Fibroblast of lung (primary cell): ENCODE measurements at regions not wholly inside any gene's neighbourhood (a gene's known extent, or its start where the extent isn't known, plus 50 kb on each side); places are given as distances from the start of the nearest gene placed in this dataset.

Experiments
- DNase-seq, 2 donors: peaks; one replicate each; pipeline versions ENCODE4 v3.0.0 to v3.0.0-alpha.2; 2010; ENCODE audit warnings: low read depth in 2 of 2
- H2AFZ ChIP-seq: 2 replicates; pipeline ENCODE4 v1.5.1; 2012; ENCODE audit warnings: low read length, control low read depth, inconsistent platforms
- H3K27ac ChIP-seq: 2 replicates; pipeline ENCODE4 v1.5.1; 2011; ENCODE audit warnings: low read length, control low read depth; ENCODE audit not compliant: insufficient read depth
- H3K27me3 ChIP-seq: 2 replicates; pipeline ENCODE4 v1.5.1; 2011; ENCODE audit warnings: mild to moderate bottlenecking, low read length; ENCODE audit not compliant: control insufficient read depth, insufficient read depth
- H3K36me3 ChIP-seq: 2 replicates; pipeline ENCODE4 v1.5.1; 2011; ENCODE audit warnings: low read length; ENCODE audit not compliant: control insufficient read depth, insufficient read depth
- H3K4me1 ChIP-seq: 2 replicates; pipeline ENCODE4 v1.5.1; 2011; ENCODE audit warnings: low read length; ENCODE audit not compliant: control insufficient read depth, insufficient read depth; ENCODE audit errors: extremely low read depth
- H3K4me2 ChIP-seq: 2 replicates; pipeline ENCODE4 v1.5.1; 2011; ENCODE audit warnings: low read length, control low read depth; ENCODE audit not compliant: insufficient read depth; ENCODE audit errors: extremely low read depth
- H3K4me3 ChIP-seq, 4 experiments: fragments of 200-600 bp in 1 of 4; sonication (generic) in 1 of 4; replicated peaks in 1 of 4; 2 replicates each; pipeline ENCODE4 v1.5.1; 2011 to 2016; ENCODE audit warnings: low read length in 4 of 4, low read depth in 3 of 4, mild to moderate bottlenecking in 3 of 4, control low read depth in 2 of 4, inconsistent platforms in 1 of 4, mixed read lengths in 1 of 4; ENCODE audit not compliant: insufficient read depth in 1 of 4; ENCODE audit errors: control extremely low read depth in 1 of 4
- H3K79me2 ChIP-seq: 2 replicates; pipeline ENCODE4 v1.5.1; 2012; ENCODE audit warnings: mild to moderate bottlenecking, low read length, inconsistent platforms; ENCODE audit not compliant: control insufficient read depth, insufficient read depth
- H3K9ac ChIP-seq: 2 replicates; pipeline ENCODE4 v1.5.1; 2011; ENCODE audit warnings: mild to moderate bottlenecking, low read length, control low read depth; ENCODE audit not compliant: insufficient read depth
- H3K9me3 ChIP-seq: 2 replicates; pipeline ENCODE4 v1.5.1; 2012; ENCODE audit warnings: low read depth, low read length; ENCODE audit not compliant: control insufficient read depth, insufficient read depth
- H4K20me1 ChIP-seq: 2 replicates; pipeline ENCODE4 v1.5.1; 2011; ENCODE audit warnings: low read length; ENCODE audit not compliant: control insufficient read depth, insufficient read depth; ENCODE audit errors: extremely low read depth
- CTCF ChIP-seq, 2 donors: IDR thresholded peaks in 1 of 2; conservative IDR thresholded peaks in 1 of 2; 1 replicate in 1 of 2; 2 replicates in 1 of 2; pipeline ENCODE4 v1.5.1; 2011 to 2012; ENCODE audit warnings: low read length in 2 of 2, control low read depth in 1 of 2, inconsistent platforms in 1 of 2, low read depth in 1 of 2, mild to moderate bottlenecking in 1 of 2
- EZH2 ChIP-seq: IDR thresholded peaks from 2 replicates; pipeline ENCODE4 v1.5.1; 2012; ENCODE audit warnings: low read length, control low read depth, mild to moderate bottlenecking; ENCODE audit errors: missing control alignments

GRCh38 chr6:45736134-45736533 is 279.5 kb downstream of the CLIC5 start:
- H3K9ac ChIP-seq: no peak overlapping the region
- TF ChIP-seq EZH2 (no peak), CTCF (conservative IDR thresholded peaks at IDR 0.05 in 1 of 2, IDR thresholded peaks at IDR 0.05 in 1 of 2; ENCODE audit: low read depth in 1 of 2, low read length in 2 of 2) (no peak)
- DNase-seq: no peak

DNA sequence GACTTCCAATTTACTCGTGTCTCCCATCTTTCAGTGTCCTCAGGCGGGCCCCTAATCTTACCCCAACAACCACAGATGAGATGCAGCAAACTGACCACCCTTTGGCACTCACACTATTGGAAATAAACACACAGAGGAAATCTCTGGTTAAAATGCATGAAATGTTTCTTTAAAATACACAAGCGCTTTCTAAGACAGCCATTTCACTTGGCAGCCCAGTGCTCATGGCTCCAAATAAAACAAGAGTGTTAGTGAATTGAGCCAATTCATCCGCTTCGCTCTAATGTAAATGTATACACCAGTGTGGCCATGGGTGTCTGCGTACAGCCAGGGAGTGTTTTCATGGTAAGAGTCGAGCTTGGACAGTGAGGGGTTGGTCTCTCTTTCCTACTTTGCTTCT is 282.9 kb downstream of the CLIC5 start:
- no peak overlapping the region for H3K4me2 ChIP-seq
- H2AFZ ChIP-seq: no peak overlapping the region
- H3K79me2 ChIP-seq: no peaks in the 10 kb centered on the region
- H3K4me1 ChIP-seq: no peaks in the 10 kb centered on the region
- H3K27me3 ChIP-seq: peaks cover 14% of the 10 kb centered on the region
- no peak overlapping the region for H3K4me3 ChIP-seq
- no peaks in the 10 kb centered on the region for H3K9me3 ChIP-seq
- DNase-seq: peak in 1 of 2 donors; percentile 40
- no peak for TF ChIP-seq CTCF (conservative IDR thresholded peaks at IDR 0.05 in 1 of 2, IDR thresholded peaks at IDR 0.05 in 1 of 2; ENCODE audit: low read depth in 1 of 2, low read length in 2 of 2)
- no peak for TF ChIP-seq EZH2
- no peaks in the 10 kb centered on the region for H4K20me1 ChIP-seq
- no peaks in the 10 kb centered on the region for H3K36me3 ChIP-seq
- no peak overlapping the region for H3K9ac ChIP-seq
- no peak overlapping the region for H3K27ac ChIP-seq

More at GRCh38 chr6:45736134-45736533, 279.5 kb downstream of the CLIC5 start:
- Histone ChIP-seq H3K4me1 (no peaks in the 10 kb centered on the region), H3K9me3 (no peaks in the 10 kb centered on the region), H3K79me2 (no peaks in the 10 kb centered on the region), H3K27ac (no peak overlapping the region), H3K27me3 (peaks cover 12% of the 10 kb centered on the region), H2AFZ (no peak overlapping the region), H3K36me3 (no peaks in the 10 kb centered on the region), H3K4me3 (no peak overlapping the region), H3K4me2 (no peak overlapping the region), H4K20me1 (no peaks in the 10 kb centered on the region)

GRCh38 chr6:45730232-45730631 is 285.4 kb downstream of the CLIC5 start:
- H3K9ac ChIP-seq: no peak overlapping the region
- no peak overlapping the region for H3K4me3 ChIP-seq
- H3K79me2 ChIP-seq: no peaks in the 10 kb centered on the region
- H3K27ac ChIP-seq: no peak overlapping the region
- H3K4me1 ChIP-seq: no peaks in the 10 kb centered on the region
- no peaks in the 10 kb centered on the region for H4K20me1 ChIP-seq
- no peak for DNase-seq
- H3K27me3 ChIP-seq: peaks cover 14% of the 10 kb centered on the region
- H3K36me3 ChIP-seq: no peaks in the 10 kb centered on the region
- no peaks in the 10 kb centered on the region for H3K9me3 ChIP-seq
- no peak overlapping the region for H2AFZ ChIP-seq
- no peak overlapping the region for H3K4me2 ChIP-seq
- TF ChIP-seq CTCF (conservative IDR thresholded peaks at IDR 0.05 in 1 of 2, IDR thresholded peaks at IDR 0.05 in 1 of 2; ENCODE audit: low read depth in 1 of 2, low read length in 2 of 2): no peak
- TF ChIP-seq EZH2: no peak
